HG03439 (cell line): ENCODE measurements at regions not wholly inside any gene's neighbourhood (a gene's known extent, or its start where the extent isn't known, plus 50 kb on each side); places are given as distances from the start of the nearest gene placed in this dataset.
"Not testable (repeated sequence)": the region's sequence is repeated elsewhere in the genome, so short reads cannot be mapped to it uniquely, and the experiment has no call there.

Experiments
- ATAC-seq: cut with Tn5 transposase; IDR thresholded peaks from one replicate; pipeline ENCODE4 v1.9.1; 2021; ENCODE audit warnings: mild to moderate bottlenecking, moderate library complexity; ENCODE audit not compliant: unreplicated experiment

DNA sequence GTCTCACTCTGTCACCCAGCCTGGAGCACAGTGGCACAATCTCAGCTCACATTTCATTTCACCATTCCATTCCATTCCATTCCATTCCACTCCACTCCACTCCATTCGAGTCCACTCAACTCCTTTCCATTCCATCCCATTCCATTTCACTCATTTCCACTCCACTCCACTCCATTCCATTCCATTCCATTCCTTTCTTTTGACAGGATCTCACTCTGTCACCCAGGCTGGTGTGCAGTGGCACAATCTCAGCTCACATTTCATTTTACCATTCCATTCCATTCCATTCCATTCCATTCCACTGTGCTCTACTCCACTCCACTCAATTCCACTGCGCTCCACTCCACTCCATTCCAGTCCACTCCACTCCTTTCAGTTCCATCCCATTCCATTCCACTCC is 639.6 kb downstream of the TP53TG3F start:
- not testable (repeated sequence) for ATAC-seq
